A549 (cell line): ENCODE measurements at regions not wholly inside any gene's neighbourhood (a gene's known extent, or its start where the extent isn't known, plus 50 kb on each side); places are given as distances from the start of the nearest gene placed in this dataset.

Source experiments
- ATAC-seq, 2 experiments: fragments of 200-7000 bp in 1 of 2; fragments of >200 bp in 1 of 2; cut with Nextera tagmentation in 1 of 2; cut with Tn5 transposase in 1 of 2; 3 replicates each; pipeline versions ENCODE4 v1.8.0 to v1.9.1; 2018 to 2020; ENCODE audit warnings: mild to moderate bottlenecking in 1 of 2, moderate library complexity in 1 of 2
- CTCF ChIA-PET: fragments of 300-600 bp; sonication (Branson Sonifier 250); formaldehyde crosslinking; extraction: SDS; loops from one replicate; lab custom pipeline; 2021; ENCODE audit warnings: antibody characterized with exemption, inconsistent platforms; lab: Yijun Ruan, JAX
- POLR2A ChIA-PET: fragments of 350-600 bp; formaldehyde crosslinking; extraction: SDS; loops from one replicate; lab custom pipeline; 2021; ENCODE audit warnings: antibody characterized with exemption, inconsistent platforms; lab: Yijun Ruan, JAX
- DNase-seq, 2 experiments: peaks; one replicate each; pipeline versions ENCODE4 v3.0.0 to v3.0.0-alpha.2; 2011 to 2016; ENCODE audit warnings: low read depth in 1 of 2, low spot score in 1 of 2
- FAIRE-seq: peaks from 2 replicates; lab custom pipeline; 2011; peaks lifted over from hg19 to GRCh38; lab: Jason Lieb, UNC
- H3K27ac ChIP-seq, 2 experiments: fragments of >200 bp; sonication (Bioruptor Twin); formaldehyde crosslinking; 3 replicates each; pipeline ENCODE4 v1.5.1; 2016 to 2017
- H3K4me1 ChIP-seq: fragments of >200 bp; sonication (Bioruptor Twin); formaldehyde crosslinking; 3 replicates; pipeline ENCODE4 v1.6.1; 2016
- H3K4me2 ChIP-seq: fragments of >200 bp; sonication (Bioruptor Twin); formaldehyde crosslinking; 3 replicates; pipeline ENCODE4 v1.6.1; 2016
- H3K4me3 ChIP-seq: fragments of >200 bp; sonication (Bioruptor Twin); formaldehyde crosslinking; 3 replicates; pipeline ENCODE4 v1.5.1; 2016
- H3K9me3 ChIP-seq: fragments of >200 bp; sonication (Bioruptor Twin); formaldehyde crosslinking; 3 replicates; pipeline ENCODE4 v1.6.1; 2016
- CHD2 ChIP-seq: fragments of 150-350 bp; IDR thresholded peaks from 2 replicates; pipeline ENCODE4 v1.6.1; 2014; ENCODE audit warnings: low read length; ENCODE audit not compliant: partially characterized antibody
- CTCF ChIP-seq: fragments of >200 bp; sonication (Bioruptor Twin); formaldehyde crosslinking; IDR thresholded peaks from 3 replicates; pipeline ENCODE4 v1.5.1; 2016
- EHF ChIP-seq: fragments of 250-450 bp; sonication (Bioruptor Pico); IDR thresholded peaks from 2 replicates; pipeline ENCODE4 v1.5.0; 2020; ENCODE audit warnings: mild to moderate bottlenecking
- EHMT2 ChIP-seq: fragments of 200-600 bp; sonication (generic); IDR thresholded peaks from 2 replicates; pipeline ENCODE4 v1.6.1; 2016; ENCODE audit warnings: antibody characterized with exemption, low read depth, mild to moderate bottlenecking, moderate library complexity
- FOSB ChIP-seq: fragments of 250-450 bp; sonication (Bioruptor Pico); IDR thresholded peaks from 2 replicates; pipeline ENCODE4 v1.5.0; 2020; ENCODE audit warnings: mild to moderate bottlenecking, moderate library complexity
- FOSL2 ChIP-seq, 2 experiments: fragments of 450-650 bp in 1 of 2; fragments of >200 bp in 1 of 2; sonication (Bioruptor Twin) in 1 of 2; formaldehyde crosslinking; IDR thresholded peaks; 2 replicates each; pipeline versions ENCODE4 v1.5.0 to v1.6.1; 2016 to 2020; ENCODE audit warnings: mild to moderate bottlenecking in 1 of 2, moderate library complexity in 1 of 2
- FOXS1 ChIP-seq: fragments of 250-450 bp; sonication (Bioruptor Pico); IDR thresholded peaks from 2 replicates; pipeline ENCODE4 v1.5.0; 2020; ENCODE audit warnings: mild to moderate bottlenecking, moderate library complexity
- HDAC2 ChIP-seq: fragments of 200-600 bp; sonication (generic); IDR thresholded peaks from 2 replicates; pipeline ENCODE4 v1.6.1; 2016
- HEYL ChIP-seq: fragments of 250-450 bp; sonication (Bioruptor Pico); IDR thresholded peaks from 2 replicates; pipeline ENCODE4 v1.8.0; 2021; ENCODE audit warnings: mild to moderate bottlenecking, moderate library complexity
- HOXA7 ChIP-seq: fragments of 250-450 bp; sonication (Bioruptor Pico); IDR thresholded peaks from 2 replicates; pipeline ENCODE4 v1.5.0; 2020; ENCODE audit warnings: mild to moderate bottlenecking, moderate library complexity
- HOXB13 ChIP-seq: fragments of 250-450 bp; sonication (Bioruptor Pico); IDR thresholded peaks from 2 replicates; pipeline ENCODE4 v1.5.0; 2020; ENCODE audit warnings: low read depth, mild to moderate bottlenecking, moderate library complexity
- KDM1A ChIP-seq: fragments of 200-600 bp; sonication (generic); IDR thresholded peaks from 2 replicates; pipeline ENCODE4 v1.6.1; 2016; ENCODE audit warnings: low read depth, mild to moderate bottlenecking
- MAFK ChIP-seq: fragments of 450-650 bp; IDR thresholded peaks from 2 replicates; pipeline ENCODE4 v1.6.1; 2014; ENCODE audit not compliant: partially characterized antibody
- MAZ ChIP-seq: fragments of 150-350 bp; IDR thresholded peaks from 2 replicates; pipeline ENCODE4 v1.6.1; 2014; ENCODE audit warnings: antibody characterized with exemption, low read depth, low read length, borderline replicate concordance
- NPAS2 ChIP-seq: fragments of 250-450 bp; sonication (Bioruptor Pico); IDR thresholded peaks from 2 replicates; pipeline ENCODE4 v1.8.0; 2022; ENCODE audit warnings: mild to moderate bottlenecking, moderate library complexity, borderline replicate concordance
- POLR2A ChIP-seq: IDR thresholded peaks from 2 replicates; pipeline ENCODE4 v1.6.1; 2012; ENCODE audit warnings: mild to moderate bottlenecking, low read length
- POLR2AphosphoS2 ChIP-seq: conservative IDR thresholded peaks from 2 replicates; pipeline ENCODE4 v1.6.1; 2012; ENCODE audit warnings: low read length, improper control_type of control experiment, inconsistent platforms
- RAD21 ChIP-seq, 2 experiments: fragments of >200 bp in 1 of 2; sonication (Bioruptor Twin) in 1 of 2; formaldehyde crosslinking in 1 of 2; IDR thresholded peaks in 1 of 2; conservative IDR thresholded peaks in 1 of 2; 2 replicates in 1 of 2; 3 replicates in 1 of 2; pipeline ENCODE4 v1.6.1; 2012 to 2018; ENCODE audit warnings: inconsistent platforms in 1 of 2
- RFX5 ChIP-seq: fragments of 450-650 bp; IDR thresholded peaks from 2 replicates; pipeline ENCODE4 v1.7.1; 2014; ENCODE audit warnings: antibody characterized with exemption, mild to moderate bottlenecking, moderate library complexity
- SMC3 ChIP-seq: fragments of >200 bp; sonication (Bioruptor Twin); formaldehyde crosslinking; IDR thresholded peaks from 3 replicates; pipeline ENCODE4 v1.6.1; 2018; ENCODE audit warnings: inconsistent platforms
- SREBF2 ChIP-seq: fragments of 450-650 bp; IDR thresholded peaks from 2 replicates; pipeline ENCODE4 v1.6.1; 2014; ENCODE audit warnings: mild to moderate bottlenecking, moderate library complexity
- ZNF302 ChIP-seq: fragments of 250-450 bp; sonication (Bioruptor Pico); IDR thresholded peaks from 2 replicates; pipeline ENCODE4 v1.9.0; 2021; ENCODE audit warnings: inconsistent platforms, mild to moderate bottlenecking, moderate library complexity
- ZSCAN20 ChIP-seq: fragments of 250-450 bp; sonication (Bioruptor Pico); IDR thresholded peaks from 2 replicates; pipeline ENCODE4 v1.8.0; 2022; ENCODE audit warnings: mild to moderate bottlenecking, moderate library complexity
- WGBS: methylation state at CpG from one replicate; pipeline ENCODE4 v1.1.6; 2017; ENCODE audit errors: missing lambda C conversion rate; 5-methylcytosine and 5-hydroxymethylcytosine counted together
- TF ChIP-seq, protein P1 (sequence below): fragments of 450-650 bp; IDR thresholded peaks from 2 replicates; pipeline ENCODE4 v1.6.1; 2014; ENCODE audit warnings: antibody characterized with exemption
- TF ChIP-seq, protein P2 (sequence below): IDR thresholded peaks from 2 replicates; pipeline ENCODE4 v1.6.1; 2012

DNA sequence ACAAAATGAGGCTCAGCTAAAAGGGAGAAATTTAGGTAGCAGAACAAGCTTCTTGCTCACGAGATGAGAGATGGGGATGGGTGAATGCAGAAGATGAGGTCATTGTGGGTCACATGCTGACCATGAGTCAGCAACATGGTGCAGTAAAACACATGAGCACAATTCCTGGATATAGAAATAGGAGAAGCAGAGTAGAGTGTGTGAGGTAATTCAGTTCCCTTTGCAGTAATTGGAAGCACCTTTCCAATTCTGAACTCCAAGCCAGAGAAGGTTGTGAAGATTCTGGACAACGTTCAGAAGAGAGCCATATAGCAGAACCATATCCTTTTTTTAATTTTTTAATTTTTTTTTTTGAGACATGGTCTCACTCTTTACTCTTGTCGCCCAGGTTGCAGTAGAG, 62.0 kb upstream of the LMNTD1 start:
- FAIRE-seq = no peak
- DNase-seq = peak in 1 of 2 experiments; percentile 39
- Histone ChIP-seq H3K4me3 (no peak overlapping the region), H3K4me1 (0 out of 3 replicates have a peak, but pooled peaks cover 6% of the 10 kb centered on the region), H3K27ac (0 out of 6 replicates have a peak overlapping the region, but pooled peaks of 1 of the 2 experiments have one; percentile 6), H3K4me2 (no peak overlapping the region), H3K9me3 (no peaks in the 10 kb centered on the region)
- peak; percentile 47 to 54; a peak in 2 of 6 replicates for ATAC-seq
- CTCF ChIA-PET = no interaction called here
- 30% methylated on average over 3 of the region's 3 CpGs for WGBS
- POLR2A ChIA-PET = no interaction called here
- TF ChIP-seq, protein P1, sequence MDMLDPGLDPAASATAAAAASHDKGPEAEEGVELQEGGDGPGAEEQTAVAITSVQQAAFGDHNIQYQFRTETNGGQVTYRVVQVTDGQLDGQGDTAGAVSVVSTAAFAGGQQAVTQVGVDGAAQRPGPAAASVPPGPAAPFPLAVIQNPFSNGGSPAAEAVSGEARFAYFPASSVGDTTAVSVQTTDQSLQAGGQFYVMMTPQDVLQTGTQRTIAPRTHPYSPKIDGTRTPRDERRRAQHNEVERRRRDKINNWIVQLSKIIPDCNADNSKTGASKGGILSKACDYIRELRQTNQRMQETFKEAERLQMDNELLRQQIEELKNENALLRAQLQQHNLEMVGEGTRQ = peak; percentile 35
- TF ChIP-seq FOSL2 (IDR thresholded peaks at IDR 0.05) = no peak
- peak; percentile 32; the same call in 1 of the 2 replicates for TF ChIP-seq FOSL2 (CRISPR knock-in tag; IDR thresholded peaks at IDR 0.05)
- no peak for TF ChIP-seq CHD2
- no peak for TF ChIP-seq SMC3
- TF ChIP-seq MAFK = peak; percentile 52
- no peak for TF ChIP-seq ZSCAN20 (CRISPR knock-in tag)
- TF ChIP-seq POLR2AphosphoS2 = no peak

DNA sequence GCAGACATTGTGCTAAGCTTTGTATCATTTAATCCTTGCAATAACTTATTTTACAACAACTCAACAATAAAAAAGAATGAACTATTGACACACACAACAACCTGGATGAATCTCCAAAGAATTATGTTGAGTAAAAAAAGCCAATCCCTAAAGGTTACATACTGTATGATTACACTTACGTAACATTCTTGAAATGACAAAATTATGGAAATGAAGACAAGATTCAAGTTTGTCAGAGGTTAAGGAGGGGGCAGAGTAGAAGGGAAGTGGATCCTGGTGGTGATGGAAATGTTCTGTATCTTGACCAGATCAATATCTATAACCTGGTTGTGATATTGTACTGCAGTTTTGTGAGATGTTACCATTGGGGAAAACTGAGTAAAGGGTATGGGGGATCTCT, 63.2 kb upstream of the LMNTD1 start:
- no peak for ATAC-seq
- 79% methylated on average over 1 of the region's 1 CpG for WGBS
- ChIA-PET POLR2A (no interaction called here), CTCF (no interaction called here)
- no peak for DNase-seq
- H3K4me3 ChIP-seq = no peak overlapping the region
- no peak overlapping the region for H3K27ac ChIP-seq
- no peak for TF ChIP-seq FOSB (CRISPR knock-in tag)
- TF ChIP-seq RFX5 = no peak
- no peak for TF ChIP-seq KDM1A
- no peak for TF ChIP-seq HDAC2
- no peak for TF ChIP-seq ZNF302 (CRISPR knock-in tag)
- TF ChIP-seq MAZ = no peak
- no peak for TF ChIP-seq POLR2A
- no peak for TF ChIP-seq EHMT2
- no peak for TF ChIP-seq HEYL
- no peaks in the 10 kb centered on the region for H3K9me3 ChIP-seq
- no peak overlapping the region for H3K4me2 ChIP-seq
- FAIRE-seq = no peak
- 0 out of 3 replicates have a peak, but pooled peaks cover 6% of the 10 kb centered on the region for H3K4me1 ChIP-seq

GRCh38 chr12:25617991-25618390, 64.9 kb upstream of the LMNTD1 start:
- ATAC-seq (no peak), FAIRE-seq (no peak), DNase-seq (no peak)
- ChIA-PET POLR2A (no interaction called here), CTCF (interaction anchor here (1.2 kb wide), 1 partner anchor 66 kb away, joined by 3 read pairs; no protein-coding TSS in a partner anchor)
- Histone ChIP-seq H3K4me2 (no peak overlapping the region), H3K4me3 (no peak overlapping the region), H3K4me1 (0 out of 3 replicates have a peak, but pooled peaks cover 6% of the 10 kb centered on the region), H3K27ac (no peak overlapping the region), H3K9me3 (no peaks in the 10 kb centered on the region)
- 41% methylated on average over 1 of the region's 1 CpG for WGBS
- TF ChIP-seq MAFK (no peak), MAZ (no peak), NPAS2 (CRISPR knock-in tag) (no peak), EHMT2 (no peak), SREBF2 (no peak), EHF (CRISPR knock-in tag) (no peak), POLR2AphosphoS2 (no peak), HOXB13 (CRISPR knock-in tag) (no peak), RAD21 (conservative IDR thresholded peaks at IDR 0.05 in 1 of 2, IDR thresholded peaks at IDR 0.05 in 1 of 2) (no peak), HOXA7 (CRISPR knock-in tag) (no peak), CTCF (no peak), FOXS1 (CRISPR knock-in tag) (no peak), HEYL (no peak)
- TF ChIP-seq, protein P2, sequence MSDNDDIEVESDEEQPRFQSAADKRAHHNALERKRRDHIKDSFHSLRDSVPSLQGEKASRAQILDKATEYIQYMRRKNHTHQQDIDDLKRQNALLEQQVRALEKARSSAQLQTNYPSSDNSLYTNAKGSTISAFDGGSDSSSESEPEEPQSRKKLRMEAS = no peak
